ENCODE measurements at regions not wholly inside any gene's neighbourhood (a gene's known extent, or its start where the extent isn't known, plus 50 kb on each side); places are given as distances from the start of the nearest gene placed in this dataset.
"Not testable (repeated sequence)": the region's sequence is repeated elsewhere in the genome, so short reads cannot be mapped to it uniquely, and the experiment has no call there.

DNA sequence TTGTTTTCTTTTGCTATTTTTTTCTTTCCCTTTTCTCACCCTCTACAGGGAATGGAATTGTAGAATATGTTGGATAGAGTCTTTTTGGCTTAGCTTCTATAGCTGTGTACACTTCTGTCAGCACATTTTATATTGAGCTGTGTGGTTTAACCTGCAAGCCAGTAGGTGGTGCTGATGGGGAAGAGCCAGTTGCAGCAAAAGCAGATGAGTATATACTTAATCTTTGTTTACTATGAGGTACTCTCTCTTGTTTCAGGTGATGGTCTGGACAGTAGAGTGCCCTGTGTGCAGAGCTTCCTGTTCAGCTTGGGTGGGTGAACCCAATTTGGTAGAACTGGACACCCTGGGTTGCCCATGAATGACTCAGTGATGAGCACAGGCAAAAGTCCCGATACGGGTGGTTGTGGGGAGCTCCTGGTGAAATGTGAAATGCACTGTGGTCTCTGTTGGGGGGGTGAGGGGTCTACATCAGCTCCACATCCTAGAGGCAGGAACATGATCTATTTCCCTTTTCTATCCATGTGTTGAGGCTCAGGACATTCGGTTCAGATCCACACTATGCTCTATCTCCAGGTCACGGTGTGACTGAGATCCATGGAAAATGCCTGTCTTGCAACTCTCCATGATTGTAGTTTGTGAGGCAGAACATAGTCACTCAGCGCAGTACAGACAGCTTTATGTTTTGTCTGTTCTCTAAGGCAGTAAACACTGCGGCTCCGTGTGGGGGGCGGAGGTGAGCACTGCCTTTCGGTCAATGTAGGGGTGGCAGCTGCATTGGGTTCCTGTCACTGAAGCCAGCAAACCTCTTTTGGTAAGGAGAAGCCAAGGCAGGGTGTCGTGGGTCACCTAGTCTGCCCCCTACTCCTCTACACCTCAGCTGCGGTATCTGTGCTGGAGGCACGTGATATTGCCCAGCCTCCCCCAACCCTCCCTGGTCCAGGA, 353.2 kb downstream of the PRR16 start:
- no peak overlapping the region for H3K27ac ChIP-seq
- ATAC-seq (no peak), DNase-seq (no peak)
- H3K27me3 ChIP-seq (ENCODE audit: insufficient read depth in 3 of 3, low read length in 2 of 3) = no peaks in the 10 kb centered on the region
- H3K36me3 ChIP-seq (ENCODE audit: insufficient read depth in 1 of 2, low read depth in 1 of 2) = no peaks in the 10 kb centered on the region
- H3K4me1 ChIP-seq = no peaks in the 10 kb centered on the region
- no peak overlapping the region for H3K4me3 ChIP-seq
- WGBS, 3 donors = 83 to 95% (median 93%) methylated on average over 12 of the region's 12 CpGs
- intact Hi-C loops (cut with DNase I) = no loop called here
- H3K9me3 ChIP-seq = no peaks in the 10 kb centered on the region
- TF ChIP-seq, protein P1, sequence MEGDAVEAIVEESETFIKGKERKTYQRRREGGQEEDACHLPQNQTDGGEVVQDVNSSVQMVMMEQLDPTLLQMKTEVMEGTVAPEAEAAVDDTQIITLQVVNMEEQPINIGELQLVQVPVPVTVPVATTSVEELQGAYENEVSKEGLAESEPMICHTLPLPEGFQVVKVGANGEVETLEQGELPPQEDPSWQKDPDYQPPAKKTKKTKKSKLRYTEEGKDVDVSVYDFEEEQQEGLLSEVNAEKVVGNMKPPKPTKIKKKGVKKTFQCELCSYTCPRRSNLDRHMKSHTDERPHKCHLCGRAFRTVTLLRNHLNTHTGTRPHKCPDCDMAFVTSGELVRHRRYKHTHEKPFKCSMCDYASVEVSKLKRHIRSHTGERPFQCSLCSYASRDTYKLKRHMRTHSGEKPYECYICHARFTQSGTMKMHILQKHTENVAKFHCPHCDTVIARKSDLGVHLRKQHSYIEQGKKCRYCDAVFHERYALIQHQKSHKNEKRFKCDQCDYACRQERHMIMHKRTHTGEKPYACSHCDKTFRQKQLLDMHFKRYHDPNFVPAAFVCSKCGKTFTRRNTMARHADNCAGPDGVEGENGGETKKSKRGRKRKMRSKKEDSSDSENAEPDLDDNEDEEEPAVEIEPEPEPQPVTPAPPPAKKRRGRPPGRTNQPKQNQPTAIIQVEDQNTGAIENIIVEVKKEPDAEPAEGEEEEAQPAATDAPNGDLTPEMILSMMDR (IDR thresholded peaks at IDR 0.05) = peak; percentile 13

DNA sequence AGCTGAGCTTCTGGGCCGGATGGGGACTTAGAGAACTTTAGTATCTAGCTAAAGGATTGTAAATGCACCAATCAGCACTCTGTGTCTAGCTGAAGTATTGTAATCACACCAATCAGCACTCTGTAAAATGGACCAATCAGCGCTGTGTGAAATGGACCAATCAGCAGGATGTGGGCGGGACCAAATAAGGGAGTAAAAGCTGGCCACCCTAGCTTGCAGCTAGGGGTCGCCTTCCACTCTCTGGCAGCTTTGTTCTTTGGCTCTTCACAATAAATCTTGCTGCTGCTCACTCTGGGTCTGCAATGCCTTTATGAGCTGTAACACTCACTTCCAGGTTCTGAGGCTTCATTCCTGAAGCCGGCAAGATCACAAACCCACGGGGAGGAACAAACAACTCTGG, 354.0 kb downstream of the PRR16 start:
- Histone ChIP-seq H3K4me3 (no peak overlapping the region), H3K4me1 (no peaks in the 10 kb centered on the region), H3K9me3 (no peaks in the 10 kb centered on the region), H3K27me3 (ENCODE audit: insufficient read depth in 3 of 3, low read length in 2 of 3) (no peaks in the 10 kb centered on the region), H3K27ac (no peak overlapping the region), H3K36me3 (ENCODE audit: insufficient read depth in 1 of 2, low read depth in 1 of 2) (no peaks in the 10 kb centered on the region)
- WGBS, 3 donors = 79 to 86% (median 84%) methylated on average over 6 of the region's 6 CpGs
- DNase-seq (no peak), ATAC-seq (no peak)
- intact Hi-C loops (cut with DNase I) = no loop called here
- TF ChIP-seq, protein P1 (IDR thresholded peaks at IDR 0.05) = no peak

DNA sequence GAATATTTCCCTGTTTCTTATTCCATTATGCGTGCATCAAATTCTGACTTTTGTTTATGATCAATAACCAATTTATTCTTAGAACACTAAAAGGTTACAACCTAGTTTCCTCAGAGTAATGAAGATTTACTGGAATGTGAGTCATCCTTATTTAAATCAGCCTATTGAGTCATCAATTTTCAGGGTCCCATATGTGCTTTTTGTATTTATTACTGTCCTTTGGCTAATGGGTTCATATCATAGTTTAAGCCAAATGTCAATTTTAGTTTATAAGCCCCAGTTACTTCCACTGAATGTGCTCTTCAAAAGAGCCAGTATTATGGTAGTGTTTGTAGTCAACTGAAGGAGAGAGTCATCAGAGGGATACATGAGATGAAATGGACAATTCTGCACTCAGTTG, 359.2 kb downstream of the PRR16 start:
- WGBS, 3 donors = 81 to 93% (median 91%) methylated on average over 1 of the region's 1 CpG

DNA sequence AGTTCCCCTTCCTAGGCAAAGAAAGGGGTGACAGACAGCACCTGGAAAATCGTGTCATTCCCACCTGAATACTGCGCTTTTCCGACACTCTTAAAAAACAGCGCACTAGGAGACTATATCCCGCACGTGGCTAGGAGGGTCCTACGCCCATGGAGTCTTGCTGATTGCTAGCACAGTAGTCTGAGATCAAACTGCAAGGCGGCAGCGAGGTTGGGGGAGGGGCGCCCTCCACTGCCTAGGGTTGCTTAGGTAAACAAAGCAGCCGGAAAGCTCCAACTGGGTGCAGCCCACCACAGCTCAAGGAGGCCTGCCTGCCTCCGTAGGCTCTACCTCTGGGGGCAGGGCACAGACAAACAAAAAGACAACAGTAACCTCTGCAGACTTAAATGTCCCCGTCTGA, 367.5 kb downstream of the PRR16 start:
- DNase-seq; H3K4me1 ChIP-seq; H3K36me3 ChIP-seq (ENCODE audit: insufficient read depth in 1 of 2, low read depth in 1 of 2); H3K4me3 ChIP-seq; H3K9me3 ChIP-seq; intact Hi-C loops (cut with DNase I); H3K27ac ChIP-seq; ATAC-seq; H3K27me3 ChIP-seq (ENCODE audit: insufficient read depth in 3 of 3, low read length in 2 of 3): not testable (repeated sequence)
- 88 to 90% (median 89%) methylated on average over 12 to 13 of the region's 13 CpGs for WGBS, 3 donors

More for the DNA sequence above, 359.2 kb downstream of the PRR16 start:
- ATAC-seq = no peak
- Histone ChIP-seq H3K4me3 (no peak overlapping the region), H3K4me1 (no peaks in the 10 kb centered on the region), H3K9me3 (no peaks in the 10 kb centered on the region), H3K36me3 (ENCODE audit: insufficient read depth in 1 of 2, low read depth in 1 of 2) (no peaks in the 10 kb centered on the region), H3K27ac (no peak overlapping the region), H3K27me3 (ENCODE audit: insufficient read depth in 3 of 3, low read length in 2 of 3) (no peaks in the 10 kb centered on the region)
- intact Hi-C loops (cut with DNase I) = no loop called here
- TF ChIP-seq, protein P1 (IDR thresholded peaks at IDR 0.05) = no peak
- DNase-seq = no peak

DNA sequence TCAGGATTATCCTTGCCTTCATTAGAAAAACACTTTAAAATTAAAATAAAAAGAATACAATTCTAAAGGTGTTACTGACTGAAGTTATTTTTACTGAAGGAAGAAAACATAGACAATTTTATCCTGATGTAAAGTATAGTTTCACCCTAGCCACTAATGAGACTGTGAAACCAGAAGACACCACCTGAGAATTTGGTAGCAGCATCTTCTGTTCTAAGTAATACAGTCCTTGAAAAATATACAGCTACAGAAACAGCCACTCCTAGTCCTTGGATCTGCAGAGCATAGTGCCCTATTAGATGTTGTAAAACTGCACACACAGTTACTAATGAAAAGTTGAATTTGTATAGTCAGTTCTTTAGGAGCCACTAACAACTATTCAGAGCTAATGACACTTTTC, 377.7 kb downstream of the PRR16 start:
- Histone ChIP-seq H3K4me3 (no peak overlapping the region), H3K36me3 (ENCODE audit: insufficient read depth in 1 of 2, low read depth in 1 of 2) (no peaks in the 10 kb centered on the region), H3K27ac (no peak overlapping the region), H3K4me1 (no peaks in the 10 kb centered on the region), H3K27me3 (ENCODE audit: insufficient read depth in 3 of 3, low read length in 2 of 3) (no peaks in the 10 kb centered on the region), H3K9me3 (no peaks in the 10 kb centered on the region)
- intact Hi-C loops (cut with DNase I) = no loop called here
- TF ChIP-seq, protein P1 (IDR thresholded peaks at IDR 0.05) = no peak
- ATAC-seq = no peak
- no peak for DNase-seq

All from psoas muscle (tissue), 7 donors.